Esophagus muscularis mucosa (tissue), 4 donors: ENCODE measurements at regions not wholly inside any gene's neighbourhood (a gene's known extent, or its start where the extent isn't known, plus 50 kb on each side); places are given as distances from the start of the nearest gene placed in this dataset.

ENCODE experiments used
- CTCF ChIP-seq, 3 experiments: fragments of 200-600 bp in 2 of 3; fragments of 450-650 bp in 1 of 3; sonication (generic) in 2 of 3; IDR thresholded peaks; one replicate each; pipeline ENCODE4 v1.5.1; 2017 to 2019; ENCODE audit warnings: antibody characterized with exemption in 3 of 3, mild to moderate bottlenecking in 2 of 3, moderate library complexity in 1 of 3
- EP300 ChIP-seq: sonication (generic); formaldehyde crosslinking; IDR thresholded peaks from one replicate; pipeline ENCODE4 v1.6.1; 2017; ENCODE audit warnings: antibody characterized with exemption
- POLR2A ChIP-seq: fragments of 450-650 bp; IDR thresholded peaks from one replicate; pipeline ENCODE4 v1.6.1; 2017; ENCODE audit warnings: antibody characterized with exemption, moderate library complexity, mild to moderate bottlenecking, low read depth

GRCh38 chr4:112036886-112037285, 108.4 kb upstream of the FAM241A start:
- TF ChIP-seq CTCF (IDR thresholded peaks at IDR 0.05) (no peak), EP300 (no peak), POLR2A (no peak)
